Stimulated activated CD4-positive, alpha-beta T cell treated with anti-CD3 and anti-CD28 coated beads, Interleukin-2, amount 100 ng/mL, for 24 hours (primary cell): ENCODE measurements at regions not wholly inside any gene's neighbourhood (a gene's known extent, or its start where the extent isn't known, plus 50 kb on each side); places are given as distances from the start of the nearest gene placed in this dataset.
"Not testable (repeated sequence)": the region's sequence is repeated elsewhere in the genome, so short reads cannot be mapped to it uniquely, and the experiment has no call there.

ENCODE experiments used
- DNase-seq, 2 donors: peaks; one replicate each; pipeline ENCODE4 v3.0.0-alpha.2; 2020

DNA sequence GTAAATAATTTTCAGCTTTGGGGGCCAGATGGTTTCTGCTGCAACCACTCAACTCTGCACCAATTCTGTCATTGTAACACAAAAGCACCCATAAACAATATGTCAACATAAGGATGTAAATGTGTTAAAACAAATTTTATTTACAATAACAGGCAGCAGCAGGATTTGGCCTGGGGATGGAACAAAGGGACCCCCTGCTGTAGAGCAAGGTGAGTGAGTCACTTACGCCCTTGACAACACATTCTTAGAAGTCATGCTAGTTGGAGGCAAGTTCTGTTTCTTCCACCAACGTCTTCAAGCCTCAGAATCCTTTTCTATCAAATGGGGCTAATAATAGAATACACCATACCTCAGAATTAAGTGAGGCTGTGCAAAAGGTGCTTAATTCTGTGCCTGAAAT, 610.2 kb upstream of the SYT4 start:
- DNase-seq = no peak

DNA sequence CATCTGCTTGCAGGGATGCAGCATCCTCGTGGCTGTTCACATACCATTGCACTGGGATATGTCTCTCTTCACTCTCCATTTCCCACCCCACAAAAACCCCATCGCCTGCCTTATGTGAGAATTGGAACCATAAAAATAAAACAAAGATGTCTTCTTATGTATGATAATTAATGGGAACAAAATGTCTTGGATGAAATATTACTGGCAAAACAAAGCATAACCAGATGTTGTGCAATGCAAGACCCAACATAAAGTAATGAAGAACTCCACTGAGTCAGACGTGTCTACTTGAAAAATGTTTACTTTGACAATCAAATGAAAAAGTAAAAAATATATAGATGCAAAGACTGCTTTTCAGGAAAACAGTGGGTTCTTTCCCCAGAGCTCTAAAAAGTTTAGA, 611.3 kb upstream of the SYT4 start:
- no peak for DNase-seq

DNA sequence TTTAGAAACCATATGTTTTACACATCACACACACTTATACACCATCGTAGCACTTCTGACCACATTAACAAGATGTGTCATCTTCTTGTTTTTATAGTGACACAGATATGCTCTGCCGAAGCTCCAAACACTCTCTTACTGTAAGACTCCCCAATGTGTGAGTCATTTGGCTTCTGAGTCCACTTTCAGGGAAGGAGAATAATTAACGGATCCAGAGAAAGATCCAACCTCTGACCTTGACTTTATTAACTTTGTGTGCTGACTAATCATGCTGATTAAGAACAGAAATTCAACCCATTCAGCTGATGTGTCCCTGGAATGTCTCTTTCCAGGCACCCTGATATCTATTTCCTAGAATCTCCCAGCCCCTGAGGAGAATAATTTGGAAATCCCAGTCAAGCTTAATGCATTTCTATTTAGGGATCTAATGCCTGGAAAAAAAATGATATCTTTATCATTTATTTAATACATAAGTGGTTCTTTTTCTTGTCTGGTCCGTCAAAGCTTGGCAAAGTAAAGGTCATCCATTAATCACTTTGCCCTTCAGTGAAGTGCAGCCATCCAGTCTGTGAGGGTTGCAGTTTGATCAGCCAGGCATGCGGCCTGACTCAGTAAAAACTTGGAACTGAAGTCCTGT, 615.8 kb upstream of the SYT4 start:
- DNase-seq = no peak

DNA sequence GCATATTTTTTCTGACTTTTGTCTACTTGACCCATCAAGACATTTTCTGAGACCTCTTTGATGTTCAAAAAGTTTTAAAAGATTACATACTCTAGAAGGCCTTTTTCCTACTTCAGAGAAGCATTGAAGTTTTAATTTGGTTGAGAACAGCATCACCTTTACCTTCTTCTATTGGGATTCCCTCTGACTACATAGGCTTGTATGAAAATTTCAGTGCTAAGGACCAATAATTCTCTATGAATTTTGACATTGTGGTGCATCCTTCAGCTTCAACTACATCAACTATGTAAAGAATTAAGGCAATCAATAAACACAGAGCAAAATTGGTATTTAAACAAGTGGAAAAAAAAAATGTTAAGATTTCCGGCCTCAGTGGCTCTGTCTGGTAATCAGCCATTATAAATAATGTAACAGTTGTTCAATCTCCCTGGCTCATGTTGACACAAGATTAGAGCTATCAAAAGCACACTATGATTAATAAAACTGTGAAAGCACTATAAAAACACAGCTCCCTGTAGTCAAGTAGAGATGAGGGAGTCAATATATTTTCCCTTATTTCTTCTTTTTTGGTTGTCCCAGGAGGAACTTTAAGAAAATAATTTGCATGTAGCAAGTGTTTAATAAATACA, 627.0 kb upstream of the SYT4 start:
- no peak for DNase-seq

DNA sequence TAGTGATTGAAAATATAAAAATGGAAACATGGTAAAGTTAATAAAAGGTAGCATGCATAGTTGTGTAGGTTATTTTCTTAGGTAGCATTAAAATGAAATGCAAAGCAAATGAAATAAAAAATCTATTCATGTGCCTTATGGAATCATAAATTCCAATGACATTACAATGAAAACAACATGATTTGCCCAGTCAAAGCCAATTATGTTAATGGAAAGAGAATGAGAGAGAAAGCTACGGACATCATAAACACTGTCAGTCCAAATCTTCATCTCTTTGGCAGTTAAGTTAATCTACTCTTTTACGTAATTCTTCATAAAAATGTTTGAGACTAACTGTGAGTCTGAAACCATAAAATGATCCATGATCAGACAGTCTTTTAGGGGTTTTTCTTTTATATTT, 636.7 kb upstream of the SYT4 start:
- DNase-seq = no peak

DNA sequence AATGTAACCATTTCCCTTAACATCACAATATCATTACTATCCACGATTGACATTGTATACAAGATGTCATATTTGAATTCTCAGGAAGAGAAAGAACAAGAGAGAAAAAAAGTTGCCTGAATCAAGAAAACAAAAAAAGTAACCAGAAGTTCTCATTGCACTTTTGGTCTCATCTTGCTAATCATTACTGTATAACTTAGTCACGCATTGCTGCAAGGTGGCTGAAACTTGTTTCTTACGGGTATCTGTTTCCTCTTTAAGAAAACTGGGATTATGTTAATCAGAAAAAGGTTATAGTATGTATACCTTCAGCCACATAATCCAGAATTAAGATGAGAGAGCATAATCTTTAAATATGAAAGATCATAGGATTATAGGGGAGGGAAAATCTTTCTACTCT, 639.7 kb upstream of the SYT4 start:
- no peak for DNase-seq

DNA sequence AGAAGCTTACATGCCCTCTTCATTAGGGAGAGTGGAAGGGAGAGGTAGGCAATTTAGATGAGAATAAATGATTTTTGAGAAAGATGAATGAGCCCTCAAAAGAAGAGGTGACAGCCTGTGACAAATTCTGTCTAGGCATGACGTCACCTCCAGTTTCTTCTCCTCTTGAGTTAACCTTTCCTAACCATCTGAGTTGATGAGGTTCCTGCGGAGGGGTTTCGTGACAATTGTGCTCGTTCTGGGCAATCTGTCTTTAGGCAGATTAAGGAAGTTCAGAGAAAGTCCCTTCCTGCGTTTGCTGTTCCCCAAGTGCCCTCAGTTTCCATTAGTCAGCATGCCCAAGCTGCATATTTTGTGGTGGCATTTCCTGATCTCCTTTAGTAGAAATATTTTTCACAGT, 640.2 kb upstream of the SYT4 start:
- DNase-seq = no peak

DNA sequence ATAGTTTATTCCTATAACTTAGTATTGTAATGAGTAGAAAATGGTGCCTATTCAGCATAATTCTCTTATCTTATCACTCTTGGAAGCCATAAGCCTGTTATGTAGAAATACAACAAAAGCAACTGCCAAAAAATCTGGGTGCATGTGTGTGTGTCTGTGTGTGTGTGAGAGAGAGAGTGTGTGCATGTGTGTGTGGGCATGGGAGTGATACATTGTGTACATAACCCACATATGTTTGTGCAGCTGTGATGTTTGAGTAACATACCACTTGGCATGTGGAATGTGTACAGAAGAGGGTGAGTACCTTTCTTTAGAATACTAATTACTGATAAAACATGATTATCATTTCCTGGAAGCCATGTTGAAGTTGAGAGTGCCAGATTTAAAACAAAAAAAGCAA, 642.3 kb upstream of the SYT4 start:
- no peak for DNase-seq

DNA sequence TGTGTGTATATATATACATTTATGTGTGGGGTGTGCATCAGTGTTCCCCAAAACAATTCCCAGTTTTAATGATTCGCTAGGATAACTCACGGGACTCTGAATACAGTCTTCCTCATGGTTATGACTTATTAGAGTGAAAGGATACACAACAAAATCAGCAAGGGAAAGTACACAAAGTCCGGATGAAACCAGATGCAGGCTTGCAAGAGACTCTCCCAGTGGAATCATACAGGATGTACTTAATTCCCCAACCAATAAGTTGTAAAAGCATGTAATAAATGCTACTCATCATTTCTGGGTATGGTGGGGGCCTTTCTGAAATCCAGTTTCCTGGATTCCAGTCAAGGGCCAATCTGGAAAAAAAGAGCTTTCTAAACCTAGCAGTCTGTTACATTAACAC, 654.1 kb upstream of the SYT4 start:
- DNase-seq = no peak

DNA sequence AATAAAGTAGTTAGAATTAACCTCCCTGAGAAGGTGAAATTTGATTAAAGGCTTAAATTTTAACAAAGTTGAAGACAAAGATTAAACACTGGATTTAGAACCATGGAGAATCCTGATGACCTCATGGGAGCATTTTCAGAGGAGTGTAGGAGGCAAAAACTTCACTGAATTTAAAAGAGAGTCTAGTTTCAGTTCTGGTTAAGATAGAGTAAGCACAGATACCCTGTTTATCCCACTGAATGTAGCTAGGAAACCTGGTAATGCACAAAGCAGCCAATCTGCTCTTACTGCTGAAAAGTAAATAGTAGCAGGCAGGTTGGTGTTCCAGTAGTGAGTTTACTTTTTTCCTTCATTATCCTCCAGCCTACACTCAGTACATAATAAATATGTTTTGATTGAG, 654.9 kb upstream of the SYT4 start:
- no peak for DNase-seq

DNA sequence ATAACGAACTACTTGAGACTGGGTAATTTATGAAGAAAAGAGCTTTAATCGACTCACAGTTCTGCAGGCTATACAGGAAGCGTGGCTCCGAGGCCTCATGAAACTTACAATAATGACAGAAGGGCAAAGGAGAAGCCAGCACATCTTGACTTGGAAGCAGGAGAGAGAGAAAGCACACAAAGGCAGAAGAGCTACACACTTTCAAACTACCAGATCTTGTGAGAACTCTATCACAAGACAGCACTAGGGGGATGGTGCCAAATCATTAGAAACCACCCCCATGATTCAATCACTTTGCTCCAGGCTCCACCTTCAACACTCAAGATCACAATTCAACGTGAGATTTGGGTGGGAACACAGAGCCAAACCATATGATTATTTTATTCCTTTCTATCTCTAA, 655.9 kb upstream of the SYT4 start:
- DNase-seq = no peak

DNA sequence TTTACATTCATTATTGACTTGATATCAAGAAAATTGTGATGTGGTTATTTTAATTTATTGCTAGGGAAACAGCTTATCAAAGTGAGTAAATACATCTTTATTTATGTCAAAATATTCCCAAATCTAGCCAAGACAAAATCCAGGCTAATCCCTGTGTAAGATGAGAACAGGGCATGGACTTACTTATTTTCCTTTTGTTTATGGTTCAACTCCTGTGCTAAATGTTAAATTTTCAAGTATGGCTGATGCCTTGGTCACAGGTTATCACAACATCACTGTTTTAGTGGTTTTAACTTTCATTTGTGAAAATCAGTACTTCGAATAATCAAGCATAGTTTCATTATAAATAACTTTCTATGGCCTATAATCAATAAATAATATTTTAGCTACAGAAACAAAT, 657.0 kb upstream of the SYT4 start:
- no peak for DNase-seq

DNA sequence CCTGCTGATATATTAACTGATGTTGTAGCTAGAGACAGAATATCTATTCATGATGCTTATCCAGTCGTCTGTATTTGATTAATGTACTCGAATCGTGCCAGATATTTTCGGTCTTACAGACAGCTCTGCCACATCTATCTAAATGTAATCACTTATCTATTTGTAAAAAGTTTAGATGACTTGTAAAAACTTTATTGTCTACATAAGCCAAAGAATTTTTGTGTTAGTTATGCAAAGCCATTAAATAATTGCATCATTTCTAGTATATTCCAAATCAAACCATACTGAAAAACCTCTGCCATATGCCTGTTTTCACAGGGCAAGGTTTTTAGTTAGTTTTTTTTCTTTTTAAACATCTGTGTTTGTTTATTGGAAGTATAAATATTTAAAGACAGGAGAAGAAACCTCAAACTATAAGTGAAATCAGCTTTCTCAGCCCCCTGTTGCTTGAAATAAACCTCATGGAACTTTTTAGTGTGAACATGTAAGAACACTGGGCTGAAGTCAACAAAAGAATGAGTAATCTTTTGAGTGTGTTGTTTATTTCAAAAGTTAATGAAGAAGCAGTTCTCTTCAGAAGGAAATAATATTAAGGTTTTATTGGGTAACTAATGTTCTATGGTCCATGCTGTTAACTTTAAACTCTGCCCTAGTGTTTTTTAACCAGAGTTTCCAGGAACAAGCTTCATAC, 657.6 kb upstream of the SYT4 start:
- DNase-seq = no peak

DNA sequence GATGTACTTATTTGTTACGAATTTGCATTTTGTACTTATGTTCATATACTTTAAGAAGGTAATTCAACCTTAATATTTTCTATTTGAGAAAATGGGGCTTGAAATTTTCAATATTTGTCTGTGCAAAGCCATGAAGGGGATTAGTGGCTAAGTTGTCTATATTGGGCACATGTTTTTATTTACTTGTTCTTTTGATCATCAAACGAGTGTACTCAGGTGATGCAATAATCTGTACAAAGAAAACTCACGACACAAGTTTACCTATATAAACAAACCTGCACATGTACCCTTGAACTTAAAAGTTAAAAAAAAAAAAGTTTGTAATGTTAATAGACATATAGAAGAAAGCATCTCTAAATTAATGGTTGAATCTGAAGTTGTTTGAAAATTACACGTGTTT, 658.9 kb upstream of the SYT4 start:
- no peak for DNase-seq

DNA sequence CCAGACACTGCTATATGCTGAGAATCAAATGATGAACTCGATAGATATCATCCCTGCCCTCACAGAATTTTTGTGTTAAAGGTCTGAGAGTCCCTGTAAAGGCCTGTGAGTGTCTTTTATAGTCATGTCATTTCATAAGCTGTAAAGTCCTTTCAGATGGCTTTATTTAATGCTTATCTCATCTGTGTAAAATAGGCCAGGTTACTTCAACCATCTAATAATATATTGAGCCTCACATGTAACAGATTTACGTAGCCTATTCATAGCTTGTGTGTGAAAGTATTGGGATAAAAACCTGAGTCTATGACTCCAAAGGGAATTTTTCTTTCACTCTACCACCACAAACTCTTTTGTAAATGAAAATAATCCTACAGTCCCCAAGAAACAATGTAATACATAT, 672.0 kb upstream of the SYT4 start:
- DNase-seq = no peak

DNA sequence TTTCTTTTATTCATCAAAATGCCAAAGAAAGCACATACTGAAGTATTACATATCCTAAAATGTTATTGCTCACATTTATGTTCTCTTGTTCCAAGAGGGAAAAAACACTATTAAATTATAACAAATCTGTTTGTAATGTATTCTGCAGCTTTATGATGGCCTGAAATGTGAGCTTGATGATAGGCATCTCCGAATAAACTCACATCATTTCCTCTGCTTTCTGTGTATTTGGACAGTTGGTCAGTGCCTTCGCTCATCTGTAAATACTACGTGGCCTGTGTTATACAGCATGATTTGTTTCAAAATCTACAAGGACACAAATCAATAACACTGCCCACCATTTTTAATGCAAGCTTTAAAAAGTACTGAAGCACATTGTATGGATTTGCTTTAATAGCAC, 672.8 kb upstream of the SYT4 start:
- no peak for DNase-seq

DNA sequence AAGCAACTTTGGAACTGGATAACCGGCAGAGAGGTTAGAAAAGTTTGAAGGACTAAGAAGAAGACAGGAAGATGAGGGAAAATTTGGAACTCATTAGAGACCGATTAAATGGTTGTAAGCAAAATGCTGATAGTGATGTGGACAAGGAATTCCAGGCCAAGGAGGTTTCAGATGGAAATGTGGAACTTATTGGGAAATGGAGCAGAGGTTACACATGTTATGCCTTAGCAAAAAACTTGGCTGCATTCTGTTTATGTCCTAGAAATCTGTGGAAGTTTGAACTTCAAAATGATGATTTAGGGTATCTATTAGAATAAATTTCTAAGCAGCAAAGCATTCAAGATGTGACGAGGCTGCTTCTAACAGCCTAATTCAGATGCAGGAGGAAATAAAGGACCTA, 675.1 kb upstream of the SYT4 start:
- DNase-seq = no peak

DNA sequence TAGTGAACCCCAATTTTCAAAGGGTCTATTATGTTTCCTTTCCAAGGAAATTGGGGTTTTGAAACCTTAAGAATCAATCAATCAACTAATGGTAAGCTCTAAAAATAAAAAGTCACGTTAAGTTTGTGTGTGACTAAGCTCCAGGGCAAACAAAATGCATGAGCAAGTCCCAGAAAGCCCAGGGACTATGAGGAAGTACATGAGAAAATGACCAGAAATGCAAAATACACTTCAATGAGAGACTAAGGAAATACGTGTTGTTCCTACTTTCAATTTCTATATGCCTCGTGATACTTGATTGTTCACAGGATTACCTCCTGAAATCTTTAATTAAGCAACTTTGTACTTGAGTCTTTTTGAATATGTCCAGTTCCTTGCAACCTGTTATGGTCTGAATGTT, 684.4 kb upstream of the SYT4 start:
- no peak for DNase-seq

DNA sequence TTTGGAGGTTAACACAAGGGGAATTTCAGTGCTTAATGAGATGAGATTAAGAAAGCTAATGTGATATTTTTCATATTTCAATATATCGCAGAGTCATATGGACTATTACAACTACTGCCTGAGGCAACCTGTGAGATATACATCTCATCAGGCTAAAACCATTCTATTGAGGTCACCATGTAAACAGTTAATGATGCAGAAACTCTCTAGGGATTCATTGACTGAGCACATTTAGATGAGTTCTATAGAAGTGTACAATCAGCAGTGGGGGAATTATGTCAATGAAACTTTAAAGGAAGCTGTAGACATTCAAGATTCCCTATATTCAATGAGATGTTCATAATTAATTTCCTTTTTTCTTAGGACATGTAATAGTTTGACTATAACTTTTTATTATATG, 687.4 kb upstream of the SYT4 start:
- DNase-seq = no peak

DNA sequence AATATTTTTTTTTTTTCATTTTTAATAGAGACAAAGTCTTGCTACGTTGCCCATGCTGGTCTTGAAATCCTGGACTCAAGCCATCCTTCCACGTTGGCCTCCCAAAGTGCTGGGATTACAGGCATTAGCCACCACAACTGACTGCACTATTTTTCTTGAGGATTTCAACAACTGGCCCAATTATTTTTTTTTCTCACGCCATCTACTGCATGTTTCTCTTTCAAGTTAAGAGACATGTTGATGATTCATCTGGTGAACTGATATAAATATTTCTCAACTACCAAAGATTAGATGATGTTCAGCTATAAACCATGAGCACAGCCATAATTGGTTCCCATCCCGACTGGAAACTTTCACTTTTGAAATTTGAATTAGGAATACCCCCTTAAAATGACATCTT, 688.4 kb upstream of the SYT4 start:
- no peak for DNase-seq

DNA sequence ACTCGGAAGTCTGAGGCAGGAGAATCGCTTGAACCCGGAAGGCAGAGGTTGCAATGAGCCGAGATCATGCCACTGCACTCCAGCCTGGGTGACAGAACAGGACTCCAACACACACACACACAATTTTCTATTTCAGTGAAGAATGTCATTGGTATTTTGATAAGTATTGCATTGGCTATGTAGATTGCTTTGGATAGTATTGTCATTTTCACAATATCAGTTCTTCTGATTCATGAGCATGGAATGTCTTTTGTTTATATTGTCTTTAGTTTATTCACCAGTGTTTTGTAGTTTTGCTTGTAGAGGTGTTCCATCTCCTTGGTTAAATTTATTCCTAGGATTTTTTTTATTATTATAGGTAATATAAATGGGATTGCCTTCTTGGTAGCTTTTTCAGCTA, 693.4 kb upstream of the SYT4 start:
- DNase-seq = no peak

DNA sequence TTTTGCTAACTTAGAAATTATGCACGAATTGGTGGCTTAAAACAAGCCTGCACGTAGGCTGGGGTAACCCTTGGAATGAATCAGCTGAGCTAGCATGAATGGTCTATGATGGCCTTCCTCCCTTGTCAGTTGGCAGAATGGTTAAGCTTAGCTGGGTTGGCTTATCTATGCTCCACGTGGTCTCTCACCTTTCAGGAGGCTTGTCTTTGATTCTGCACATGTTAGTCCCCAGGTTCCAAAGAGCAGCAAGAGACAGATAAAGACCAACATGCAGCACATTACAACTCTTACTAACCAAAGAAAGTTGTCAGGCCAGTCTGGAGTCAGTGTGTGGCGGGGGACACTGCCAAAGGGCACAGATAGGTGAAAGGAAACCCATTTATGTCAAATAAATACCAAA, 700.9 kb upstream of the SYT4 start:
- DNase-seq = no peak

DNA sequence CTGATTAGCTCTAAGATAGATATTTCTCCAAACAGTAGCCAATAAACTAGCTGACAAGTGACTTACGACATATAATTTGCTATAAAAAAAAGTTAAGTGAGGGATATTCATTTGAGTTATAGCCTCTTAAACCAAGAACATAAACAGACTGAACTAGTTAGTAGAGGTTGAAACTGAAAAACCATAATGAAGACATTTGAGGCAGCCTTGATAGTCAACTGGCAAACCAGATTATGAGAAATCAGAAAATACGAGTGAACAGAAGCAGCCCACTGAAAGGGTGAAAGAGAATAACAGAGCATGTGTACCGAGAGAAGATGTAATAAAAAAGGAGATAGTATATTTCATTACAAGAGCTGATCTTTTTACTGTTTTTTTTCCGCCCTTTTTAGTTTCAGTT, 698.1 kb upstream of the SETBP1 start:
- DNase-seq = no peak

DNA sequence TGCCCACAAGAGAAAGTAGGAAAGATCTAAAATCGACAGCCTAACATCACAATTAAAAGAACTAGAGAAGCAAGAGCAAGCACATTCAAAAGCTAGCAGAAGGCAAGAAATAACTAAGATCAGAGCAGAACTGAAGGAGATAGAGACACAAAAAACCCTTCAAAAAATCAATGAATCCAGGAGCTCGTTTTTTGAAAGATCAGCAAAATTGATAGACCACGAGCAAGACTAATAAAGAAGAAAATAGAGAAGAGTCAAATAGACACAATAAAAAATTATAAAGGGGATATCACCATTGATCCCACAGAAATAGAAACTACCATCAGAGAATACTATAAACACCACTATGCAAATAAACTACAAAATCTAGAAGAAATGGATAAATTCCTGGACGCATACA, 693.6 kb upstream of the SETBP1 start:
- not testable (repeated sequence) for DNase-seq

DNA sequence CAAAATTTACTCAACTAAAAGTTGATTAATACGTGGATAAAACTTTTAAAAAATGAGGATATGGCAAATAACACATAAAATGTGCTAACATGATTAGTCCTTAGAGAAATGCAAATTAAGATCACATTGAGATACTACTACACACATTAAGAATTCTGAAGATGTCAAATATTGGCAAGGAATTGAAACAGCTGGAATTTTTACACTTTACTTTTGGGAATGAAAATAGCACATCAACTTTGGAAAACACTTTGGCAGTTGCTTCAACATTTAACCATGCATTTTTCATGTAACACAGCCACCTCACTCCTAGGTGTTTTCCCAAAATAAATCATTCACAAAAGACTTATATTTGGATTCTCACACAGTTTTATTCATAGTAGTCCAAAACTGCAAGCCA, 687.9 kb upstream of the SETBP1 start:
- no peak for DNase-seq
